K562 (cell line): ENCODE measurements at regions not wholly inside any gene's neighbourhood (a gene's known extent, or its start where the extent isn't known, plus 50 kb on each side); places are given as distances from the start of the nearest gene placed in this dataset.

Experiments
- ATAC-seq: fragments of 200-7000 bp; cut with Tn5 transposase; 3 replicates; pipeline ENCODE4 v1.9.1; 2020; ENCODE audit warnings: moderate library complexity
- BruUV-seq: library from RNA; stranded (reverse); fragments of 400-500 nt; replicated peaks from 2 replicates; lab custom pipeline; 2021; lab: Mats Ljungman, UMichigan
- CTCF ChIA-PET: fragments of 300-600 bp; formaldehyde crosslinking; extraction: SDS; loops from one replicate; lab custom pipeline; 2021; ENCODE audit warnings: low intra/inter-chr PET ratio; lab: Yijun Ruan, JAX
- POLR2A ChIA-PET: fragments of 300-600, 350-650 bp; sonication (Branson Sonifier 250); formaldehyde crosslinking; extraction: SDS; loops from one replicate; lab custom pipeline; 2021; ENCODE audit warnings: antibody characterized with exemption, inconsistent platforms; lab: Yijun Ruan, JAX
- DNase-seq, 4 experiments: peaks; one replicate each; pipeline versions ENCODE4 v3.0.0 to v3.0.0-alpha.2; 2011 to 2018; ENCODE audit warnings: low spot score in 3 of 4, mixed read lengths in 3 of 4; ENCODE audit errors: extremely low read depth in 1 of 4
- FAIRE-seq: peaks from 2 replicates; lab custom pipeline; 2011; peaks lifted over from hg19 to GRCh38; lab: Jason Lieb, UNC
- H2AFZ ChIP-seq: 2 replicates; pipeline ENCODE4 v1.6.0; 2011; ENCODE audit warnings: low read depth, low read length, control low read depth, inconsistent platforms
- H3K27ac ChIP-seq: fragments of 200-600 bp; 3 replicates; pipeline ENCODE4 v1.8.0; 2011; ENCODE audit warnings: low read depth, mild to moderate bottlenecking, control low read depth, inconsistent platforms, low read length, moderate library complexity, mixed read lengths; ENCODE audit errors: extremely low read depth
- H3K27me3 ChIP-seq, 2 experiments: fragments of 300-600 bp in 1 of 2; 2 replicates in 1 of 2; 3 replicates in 1 of 2; pipeline versions ENCODE4 v1.6.0 to v1.8.0; 2011; ENCODE audit warnings: inconsistent platforms in 2 of 2, low read length in 2 of 2, mild to moderate bottlenecking in 1 of 2, mixed read lengths in 1 of 2, moderate library complexity in 1 of 2; ENCODE audit not compliant: control insufficient read depth in 2 of 2, insufficient read depth in 2 of 2
- H3K36me3 ChIP-seq: fragments of 300-600 bp; 3 replicates; pipeline ENCODE4 v1.8.0; 2011; ENCODE audit warnings: mild to moderate bottlenecking, low read length, inconsistent platforms; ENCODE audit not compliant: control insufficient read depth, insufficient read depth
- H3K4me1 ChIP-seq, 2 experiments: fragments of 200-600 bp in 1 of 2; replicated peaks in 1 of 2; 2 replicates in 1 of 2; 3 replicates in 1 of 2; pipeline versions ENCODE4 v1.5.1 to v1.8.0; 2011; ENCODE audit warnings: inconsistent platforms in 2 of 2, low read length in 2 of 2, mild to moderate bottlenecking in 1 of 2, mixed read lengths in 1 of 2, moderate library complexity in 1 of 2; ENCODE audit not compliant: control insufficient read depth in 2 of 2, insufficient read depth in 2 of 2
- H3K4me2 ChIP-seq: 2 replicates; pipeline ENCODE4 v1.6.1; 2011; ENCODE audit warnings: low read length, control low read depth, inconsistent platforms, mixed read lengths; ENCODE audit not compliant: insufficient read depth
- H3K4me3 ChIP-seq: fragments of 200-600 bp; sonication (generic), shearing (Covaris generic); 2 replicates; pipeline ENCODE4 v1.5.1; 2016; ENCODE audit warnings: control low read depth, inconsistent platforms
- H3K79me2 ChIP-seq: fragments of 200-600 bp; 3 replicates; pipeline ENCODE4 v1.8.0; 2011; ENCODE audit warnings: low read length, inconsistent platforms; ENCODE audit not compliant: control insufficient read depth, insufficient read depth
- H3K9ac ChIP-seq, 2 experiments: 2 replicates each; pipeline versions ENCODE4 v1.6.0 to v1.6.1; 2011; ENCODE audit warnings: low read depth in 2 of 2, low read length in 2 of 2, control low read depth in 1 of 2, inconsistent platforms in 1 of 2, mild to moderate bottlenecking in 1 of 2, mixed read lengths in 1 of 2; ENCODE audit not compliant: insufficient read depth in 1 of 2
- H3K9me1 ChIP-seq: one replicate; pipeline ENCODE4 v1.6.0; 2011; ENCODE audit warnings: inconsistent platforms, mild to moderate bottlenecking, low read length, moderate library complexity; ENCODE audit not compliant: control insufficient read depth, insufficient read depth
- H3K9me3 ChIP-seq: replicated peaks from 2 replicates; pipeline ENCODE4 v1.5.1; 2011; ENCODE audit warnings: low read depth, low read length, inconsistent platforms; ENCODE audit not compliant: control insufficient read depth, insufficient read depth
- H4K20me1 ChIP-seq: replicated peaks from 2 replicates; pipeline ENCODE4 v1.6.1; 2011; ENCODE audit warnings: low read length, inconsistent platforms, mixed read lengths; ENCODE audit not compliant: control insufficient read depth, insufficient read depth
- BCOR ChIP-seq: fragments of 450-650 bp; IDR thresholded peaks from 2 replicates; pipeline ENCODE4 v1.6.1; 2016
- FIP1L1 ChIP-seq: fragments of 200-400 bp; formaldehyde crosslinking; IDR thresholded peaks from 2 replicates; pipeline ENCODE4 v1.6.1; 2018; ENCODE audit warnings: mild to moderate bottlenecking, low read depth, low read length; ENCODE audit not compliant: poor library complexity, severe bottlenecking
- KDM5B ChIP-seq: fragments of 200-600 bp; sonication (generic); IDR thresholded peaks from 2 replicates; pipeline ENCODE4 v1.6.1; 2012; ENCODE audit warnings: low read depth, mild to moderate bottlenecking, moderate library complexity, low read length, control low read depth, inconsistent platforms; ENCODE audit not compliant: insufficient replicate concordance
- MAZ ChIP-seq, 2 experiments: fragments of 450-650 bp in 1 of 2; sonication (generic) in 1 of 2; formaldehyde crosslinking; IDR thresholded peaks in 1 of 2; conservative IDR thresholded peaks in 1 of 2; 2 replicates each; pipeline versions ENCODE4 v1.4.0 to v1.5.0; 2020; ENCODE audit warnings: mild to moderate bottlenecking in 1 of 2, missing genetic modification reagents in 1 of 2
- NELFE ChIP-seq: IDR thresholded peaks from 2 replicates; pipeline ENCODE4 v1.6.1; 2011; ENCODE audit warnings: mild to moderate bottlenecking; ENCODE audit not compliant: insufficient read depth, insufficient read length
- SIX5 ChIP-seq, 2 experiments: IDR thresholded peaks; 2 replicates each; pipeline ENCODE4 v1.6.1; 2011; ENCODE audit warnings: low read length in 2 of 2, borderline replicate concordance in 1 of 2, low read depth in 1 of 2, mild to moderate bottlenecking in 1 of 2, moderate library complexity in 1 of 2; ENCODE audit not compliant: insufficient read depth in 1 of 2
- TCF3 ChIP-seq: sonication (generic); formaldehyde crosslinking; IDR thresholded peaks from 2 replicates; pipeline ENCODE4 v1.4.0; 2020; ENCODE audit warnings: mild to moderate bottlenecking, missing genetic modification reagents
- ZMIZ1 ChIP-seq, 2 experiments: fragments of 150-350 bp in 1 of 2; IDR thresholded peaks; 2 replicates each; pipeline ENCODE4 v1.6.1; 2012 to 2016; ENCODE audit warnings: low read depth in 2 of 2, low read length in 2 of 2, mild to moderate bottlenecking in 1 of 2, moderate library complexity in 1 of 2
- ZNF175 ChIP-seq: fragments of 200-800 bp; sonication (Bioruptor generic); IDR thresholded peaks from 2 replicates; pipeline ENCODE4 v1.6.1; 2016; ENCODE audit warnings: low read depth, mild to moderate bottlenecking, missing genetic modification characterization, missing compliant biosample characterization
- ZNF197 ChIP-seq: fragments of 200-800 bp; sonication (Bioruptor generic); IDR thresholded peaks from 2 replicates; pipeline ENCODE4 v1.6.1; 2016; ENCODE audit warnings: low read depth, missing genetic modification characterization, missing compliant biosample characterization
- ZNF785 ChIP-seq: fragments of 250-450 bp; sonication (Bioruptor Pico); IDR thresholded peaks from 2 replicates; pipeline ENCODE4 v1.4.0; 2020; ENCODE audit warnings: mild to moderate bottlenecking
- WGBS: fragments of 100-300 bp; shearing (Covaris generic); methylation state at CpG from one replicate; pipeline ENCODE4 v1.1.6; 2016; ENCODE audit warnings: low coverage, mixed read lengths; ENCODE audit not compliant: insufficient coverage; ENCODE audit errors: missing lambda C conversion rate; 5-methylcytosine and 5-hydroxymethylcytosine counted together
- in situ Hi-C: fragments of 300-500 bp; cut with MboI; formaldehyde crosslinking; loops from 4 replicates; pipeline ENCODE4 v1.15.0; 2018; ENCODE audit warnings: inconsistent platforms, mixed read lengths
- intact Hi-C: fragments of 100-400 bp; cut with micrococcal nuclease; formaldehyde crosslinking; loops from 2 replicates; pipeline ENCODE4 v1.14.2; 2022
- TF ChIP-seq, protein P1 (sequence below): sonication (generic); formaldehyde crosslinking; IDR thresholded peaks from 2 replicates; pipeline ENCODE4 v1.8.0; 2022; ENCODE audit warnings: missing genetic modification reagents, mild to moderate bottlenecking, borderline replicate concordance
- TF ChIP-seq, protein P2 (sequence below): sonication (generic); formaldehyde crosslinking; IDR thresholded peaks from 2 replicates; pipeline ENCODE4 v1.8.0; 2023; ENCODE audit warnings: mild to moderate bottlenecking, missing genetic modification reagents

GRCh38 chr22:48896766-48897644 lies 930.7 kb downstream of the BRD1 start:
- 0% methylated on average over 15 of the region's 33 CpGs for WGBS
- no peak for DNase-seq

More at GRCh38 chr22:48896766-48897644, 930.7 kb downstream of the BRD1 start:
- no peak for FAIRE-seq
- no peak for ATAC-seq
- intact Hi-C loops (no loop called here), in situ Hi-C loops (no loop called here)
- BruUV-seq, result no TSS peak
- no peaks in the 10 kb centered on the region for H3K79me2 ChIP-seq
- H3K4me3 ChIP-seq, result no peak overlapping the region
- H3K27me3 ChIP-seq, result peaks cover 0 to 18% of the 10 kb centered on the region in 2 experiments; a peak in 2 of 5 replicates
- H3K9ac ChIP-seq, result no peak overlapping the region
- ChIA-PET POLR2A (no interaction called here), CTCF (no interaction called here)
- no peak overlapping the region for H3K4me2 ChIP-seq
- no peaks in the 10 kb centered on the region; the same call in 1 of the 2 replicates for H4K20me1 ChIP-seq
- no peaks in the 10 kb centered on the region; a peak in 1 of 5 replicates for H3K4me1 ChIP-seq
- no peaks in the 10 kb centered on the region for H3K9me3 ChIP-seq
- no peak for TF ChIP-seq ZMIZ1 (IDR thresholded peaks at IDR 0.05; ENCODE audit: low read depth in 2 of 2, low read length in 2 of 2)
- TF ChIP-seq ZNF175 (CRISPR knock-in tag), result no peak
- TF ChIP-seq ZNF197 (CRISPR knock-in tag), result no peak
- no peak for TF ChIP-seq BCOR
- TF ChIP-seq, protein P1, sequence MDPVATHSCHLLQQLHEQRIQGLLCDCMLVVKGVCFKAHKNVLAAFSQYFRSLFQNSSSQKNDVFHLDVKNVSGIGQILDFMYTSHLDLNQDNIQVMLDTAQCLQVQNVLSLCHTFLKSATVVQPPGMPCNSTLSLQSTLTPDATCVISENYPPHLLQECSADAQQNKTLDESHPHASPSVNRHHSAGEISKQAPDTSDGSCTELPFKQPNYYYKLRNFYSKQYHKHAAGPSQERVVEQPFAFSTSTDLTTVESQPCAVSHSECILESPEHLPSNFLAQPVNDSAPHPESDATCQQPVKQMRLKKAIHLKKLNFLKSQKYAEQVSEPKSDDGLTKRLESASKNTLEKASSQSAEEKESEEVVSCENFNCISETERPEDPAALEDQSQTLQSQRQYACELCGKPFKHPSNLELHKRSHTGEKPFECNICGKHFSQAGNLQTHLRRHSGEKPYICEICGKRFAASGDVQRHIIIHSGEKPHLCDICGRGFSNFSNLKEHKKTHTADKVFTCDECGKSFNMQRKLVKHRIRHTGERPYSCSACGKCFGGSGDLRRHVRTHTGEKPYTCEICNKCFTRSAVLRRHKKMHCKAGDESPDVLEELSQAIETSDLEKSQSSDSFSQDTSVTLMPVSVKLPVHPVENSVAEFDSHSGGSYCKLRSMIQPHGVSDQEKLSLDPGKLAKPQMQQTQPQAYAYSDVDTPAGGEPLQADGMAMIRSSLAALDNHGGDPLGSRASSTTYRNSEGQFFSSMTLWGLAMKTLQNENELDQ (CRISPR knock-in tag), result no peak
- no peak for TF ChIP-seq ZNF785
- no peak for TF ChIP-seq FIP1L1
- TF ChIP-seq, protein P2, sequence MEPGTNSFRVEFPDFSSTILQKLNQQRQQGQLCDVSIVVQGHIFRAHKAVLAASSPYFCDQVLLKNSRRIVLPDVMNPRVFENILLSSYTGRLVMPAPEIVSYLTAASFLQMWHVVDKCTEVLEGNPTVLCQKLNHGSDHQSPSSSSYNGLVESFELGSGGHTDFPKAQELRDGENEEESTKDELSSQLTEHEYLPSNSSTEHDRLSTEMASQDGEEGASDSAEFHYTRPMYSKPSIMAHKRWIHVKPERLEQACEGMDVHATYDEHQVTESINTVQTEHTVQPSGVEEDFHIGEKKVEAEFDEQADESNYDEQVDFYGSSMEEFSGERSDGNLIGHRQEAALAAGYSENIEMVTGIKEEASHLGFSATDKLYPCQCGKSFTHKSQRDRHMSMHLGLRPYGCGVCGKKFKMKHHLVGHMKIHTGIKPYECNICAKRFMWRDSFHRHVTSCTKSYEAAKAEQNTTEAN, result no peak
- TF ChIP-seq TCF3 (CRISPR knock-in tag), result no peak
- no peak for TF ChIP-seq MAZ (CRISPR knock-in tag; conservative IDR thresholded peaks at IDR 0.05 in 1 of 2, IDR thresholded peaks at IDR 0.05 in 1 of 2)
- TF ChIP-seq NELFE, result no peak
- TF ChIP-seq SIX5 (IDR thresholded peaks at IDR 0.05; ENCODE audit: borderline replicate concordance in 1 of 2, insufficient read depth in 1 of 2, low read depth in 1 of 2, low read length in 2 of 2), result no peak
- no peak for TF ChIP-seq KDM5B
- H2AFZ ChIP-seq, result no peak overlapping the region
- no peaks in the 10 kb centered on the region for H3K36me3 ChIP-seq
- H3K9me1 ChIP-seq, result no peaks in the 10 kb centered on the region
- H3K27ac ChIP-seq, result no peak overlapping the region
